ENCODE measurements at regions not wholly inside any gene's neighbourhood (a gene's known extent, or its start where the extent isn't known, plus 50 kb on each side); places are given as distances from the start of the nearest gene placed in this dataset.
"Not testable (repeated sequence)": the region's sequence is repeated elsewhere in the genome, so short reads cannot be mapped to it uniquely, and the experiment has no call there.

DNA sequence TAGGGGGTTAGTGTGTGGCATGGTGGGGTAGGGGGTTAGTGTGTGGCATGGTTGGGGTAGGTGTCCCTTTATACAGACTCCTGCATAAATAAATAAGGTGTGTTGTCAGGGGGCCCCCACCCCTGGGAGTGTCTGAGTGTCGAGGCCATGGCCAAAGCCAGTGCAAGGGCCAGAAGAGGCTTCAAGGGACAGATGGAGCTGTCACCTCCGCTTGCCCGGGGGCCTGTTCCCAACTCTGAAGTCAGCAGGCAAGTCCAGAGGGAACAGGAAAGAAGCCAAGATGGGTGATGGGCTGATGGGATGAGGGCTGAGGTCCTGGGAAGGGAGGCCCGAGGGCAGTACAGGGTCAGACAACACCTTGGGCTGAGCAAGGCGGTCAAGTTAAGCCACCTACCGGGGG lies 997.8 kb downstream of the BRD1 start:
- no peak for DNase-seq

DNA sequence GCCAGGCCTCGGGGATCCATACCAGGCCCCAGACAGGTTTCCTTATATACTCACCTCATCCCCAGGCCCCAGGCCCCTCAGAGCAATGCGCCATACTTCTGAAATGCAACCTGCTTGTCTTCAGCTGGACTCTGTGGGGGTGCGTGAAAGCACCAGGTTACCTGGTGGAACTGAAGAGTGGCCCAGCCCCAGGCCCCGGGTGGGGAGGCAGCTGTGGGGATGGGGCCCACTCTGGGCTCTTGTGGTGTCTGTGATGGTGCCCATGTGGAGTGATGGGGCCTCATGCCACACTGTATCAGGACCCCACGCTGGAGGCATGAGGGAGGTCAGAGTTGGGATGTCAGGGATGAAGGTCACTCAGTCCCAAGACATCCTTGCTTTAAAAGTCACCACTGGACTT lies 999.0 kb downstream of the BRD1 start:
- DNase-seq, result no peak

DNA sequence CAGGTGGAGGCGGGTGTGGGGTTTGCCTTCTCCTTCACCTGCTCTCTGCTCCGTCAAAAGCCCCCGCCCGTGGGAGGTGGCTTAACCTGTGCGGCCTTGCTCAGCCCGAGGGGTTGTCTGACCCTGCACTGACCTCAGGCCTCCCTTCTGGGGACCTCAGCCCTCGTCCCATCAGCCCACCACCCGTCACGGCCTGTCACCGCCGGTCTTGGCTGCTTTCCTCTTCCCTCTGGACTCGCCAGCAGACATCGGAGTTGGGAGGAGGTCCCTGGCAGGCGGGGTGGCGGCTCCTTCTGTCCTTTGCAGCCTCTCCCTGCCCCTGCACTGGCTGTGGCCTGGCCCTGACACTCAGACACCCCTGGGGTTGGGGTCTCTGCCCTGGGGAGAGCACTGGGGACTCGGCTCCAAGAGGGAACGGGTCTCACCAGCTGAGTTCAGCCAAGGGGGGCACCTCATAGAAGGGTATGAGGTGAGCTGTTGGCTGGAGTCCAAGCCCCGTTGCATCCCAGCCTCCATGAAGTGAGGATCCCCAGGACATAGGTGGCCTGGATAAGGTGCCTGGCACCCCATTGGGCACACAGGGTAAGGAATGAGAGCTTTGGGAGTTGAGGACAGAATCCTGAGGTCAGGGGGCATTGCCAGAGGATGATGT lies 999.6 kb downstream of the BRD1 start:
- no peak for DNase-seq

DNA sequence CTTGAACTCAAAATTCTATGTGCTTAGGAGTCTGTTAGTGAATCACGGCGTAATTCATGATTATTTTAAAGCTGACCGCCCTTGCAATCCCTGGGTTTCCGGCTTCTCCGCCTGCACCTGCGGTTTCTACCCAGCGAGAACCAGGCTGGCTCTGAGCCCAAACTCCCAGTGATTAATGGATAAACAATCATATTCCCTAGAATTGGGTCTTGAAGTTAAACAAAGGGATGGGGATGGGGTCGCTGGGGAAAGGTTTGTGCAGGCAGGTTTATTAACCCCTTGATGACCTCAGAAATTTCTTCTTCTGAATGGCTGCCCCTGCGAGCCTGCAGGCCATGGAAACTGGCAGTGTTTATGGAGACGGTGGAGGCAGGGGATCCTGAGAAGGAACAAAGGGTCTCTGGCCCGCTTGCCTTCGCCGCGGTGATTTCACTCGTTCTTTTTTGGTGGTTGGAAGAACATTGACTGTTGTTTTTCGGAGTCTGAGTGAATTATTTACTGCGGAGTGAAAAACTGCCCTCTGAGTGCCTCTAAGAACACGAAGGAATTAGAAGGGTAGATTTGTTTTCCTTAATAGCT lies 1000.3 kb downstream of the BRD1 start:
- no peak for DNase-seq

DNA sequence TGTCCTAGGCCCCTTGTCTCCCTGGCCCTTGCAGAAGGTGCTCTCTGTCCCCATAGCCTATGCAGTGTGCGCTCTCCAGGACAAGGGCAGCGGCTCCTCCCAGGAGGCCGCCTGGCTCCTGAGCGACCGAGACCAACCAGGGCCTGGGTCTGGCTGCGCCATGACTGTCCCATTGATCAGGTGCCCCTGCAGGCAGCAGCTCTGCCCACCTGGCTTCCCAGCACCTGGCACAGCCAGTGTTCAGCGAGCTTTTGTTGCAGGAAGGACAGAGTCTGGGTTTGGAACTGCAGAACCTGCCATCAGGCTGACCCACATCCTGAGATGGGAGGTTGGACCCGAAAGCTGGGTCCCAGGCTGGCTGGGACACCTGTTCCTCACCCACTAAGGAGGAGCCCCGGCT lies 1001.1 kb downstream of the BRD1 start:
- no peak for DNase-seq

DNA sequence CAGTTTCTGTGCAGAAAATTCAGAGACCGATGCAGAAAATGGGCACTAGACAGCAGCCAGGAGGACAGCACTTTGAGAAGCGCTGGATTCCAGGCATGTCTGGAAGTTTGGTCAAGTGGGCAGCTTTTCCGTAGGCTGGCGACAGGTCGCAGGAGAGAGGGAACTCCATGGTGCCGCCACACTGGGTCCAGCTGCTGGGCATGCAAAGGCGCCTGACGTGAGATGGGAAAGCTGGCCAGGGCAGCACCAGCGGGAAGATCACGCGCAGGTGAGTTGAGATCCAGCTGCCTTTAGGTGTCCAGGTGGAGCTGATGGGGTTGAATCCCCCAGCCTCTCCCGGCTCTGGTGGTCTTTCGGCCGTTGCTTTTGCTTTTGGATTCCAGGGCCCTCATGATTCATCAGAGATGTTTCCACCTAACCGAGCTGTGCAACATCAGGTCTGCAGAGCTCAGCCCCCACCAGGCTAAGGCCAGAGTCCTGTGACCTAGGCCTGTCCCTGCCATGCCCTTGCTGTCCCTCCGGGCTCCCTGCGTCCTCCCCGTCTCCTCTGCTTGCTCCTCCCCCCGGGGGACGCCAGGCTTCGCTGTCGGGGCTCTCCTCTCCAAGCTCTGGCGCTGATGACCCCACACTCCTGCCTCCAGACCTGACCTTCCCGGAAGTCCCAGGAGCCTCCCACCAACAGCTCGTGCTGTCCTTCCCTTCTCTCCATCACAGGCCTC lies 1001.7 kb downstream of the BRD1 start:
- DNase-seq, result no peak

DNA sequence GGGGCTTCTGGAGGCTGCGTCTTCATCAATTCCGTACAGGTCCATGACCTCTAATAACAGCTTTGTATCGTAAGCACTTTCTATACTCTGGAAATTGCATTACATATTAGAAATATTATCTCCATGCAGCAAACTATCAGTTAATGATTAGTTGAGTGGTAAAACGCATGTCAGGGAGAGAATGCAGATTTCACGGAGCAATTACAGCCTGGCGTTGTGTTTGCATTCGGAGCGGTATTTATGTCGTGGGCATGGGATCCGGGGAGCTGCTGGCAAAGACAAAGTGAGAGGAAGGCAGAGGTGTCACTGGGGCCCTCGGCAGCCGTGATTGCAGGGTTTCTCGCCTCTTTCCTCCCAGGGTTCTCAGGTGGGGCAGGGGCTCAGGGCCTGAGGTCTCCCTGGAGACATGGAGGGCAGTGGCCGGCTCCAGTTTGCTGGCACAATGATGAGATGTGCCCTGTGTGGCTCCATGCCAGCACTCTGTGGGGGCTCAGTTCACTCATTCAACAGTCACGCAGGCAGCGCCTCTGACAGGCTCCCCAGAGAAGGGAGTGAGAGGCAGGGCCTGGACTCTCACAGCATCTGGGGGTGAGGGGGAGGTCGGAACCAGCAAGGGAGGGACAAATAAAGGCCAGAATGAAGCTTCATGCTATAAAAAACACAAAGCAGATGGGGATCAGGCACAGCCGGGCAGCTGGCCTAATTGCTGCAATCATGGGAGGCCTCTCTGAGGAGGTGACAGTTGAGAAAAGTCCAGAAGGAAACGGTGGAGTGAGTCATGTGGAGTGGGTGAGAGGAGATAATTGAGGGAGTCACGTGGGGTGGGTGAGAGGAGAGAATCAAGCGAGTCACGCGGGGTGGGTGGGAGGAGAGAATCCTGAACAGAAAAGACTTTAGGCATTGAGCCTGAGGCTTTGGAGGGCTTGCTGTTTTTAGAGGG lies 1002.7 kb downstream of the BRD1 start:
- no peak for DNase-seq

DNA sequence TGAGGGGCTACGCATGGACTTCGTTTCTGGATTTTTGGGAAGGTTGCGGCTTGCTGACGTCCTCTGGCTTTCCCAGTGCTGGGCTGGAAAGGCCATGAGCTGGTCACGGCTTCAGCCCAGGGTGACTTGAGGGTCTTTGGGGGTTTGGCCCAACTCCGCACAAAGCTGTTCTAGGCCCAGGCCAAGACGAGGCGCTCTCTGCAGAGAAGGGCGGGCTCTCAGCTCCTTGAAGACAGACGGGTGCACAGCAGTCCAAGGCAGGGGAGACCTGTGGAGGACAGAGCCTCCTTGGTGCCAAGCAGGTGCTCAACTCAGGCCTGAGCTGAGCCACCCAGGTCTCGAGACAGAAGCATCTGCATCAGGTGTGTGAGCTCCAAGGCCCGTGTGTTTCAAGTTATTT lies 1003.7 kb downstream of the BRD1 start:
- DNase-seq, result no peak

DNA sequence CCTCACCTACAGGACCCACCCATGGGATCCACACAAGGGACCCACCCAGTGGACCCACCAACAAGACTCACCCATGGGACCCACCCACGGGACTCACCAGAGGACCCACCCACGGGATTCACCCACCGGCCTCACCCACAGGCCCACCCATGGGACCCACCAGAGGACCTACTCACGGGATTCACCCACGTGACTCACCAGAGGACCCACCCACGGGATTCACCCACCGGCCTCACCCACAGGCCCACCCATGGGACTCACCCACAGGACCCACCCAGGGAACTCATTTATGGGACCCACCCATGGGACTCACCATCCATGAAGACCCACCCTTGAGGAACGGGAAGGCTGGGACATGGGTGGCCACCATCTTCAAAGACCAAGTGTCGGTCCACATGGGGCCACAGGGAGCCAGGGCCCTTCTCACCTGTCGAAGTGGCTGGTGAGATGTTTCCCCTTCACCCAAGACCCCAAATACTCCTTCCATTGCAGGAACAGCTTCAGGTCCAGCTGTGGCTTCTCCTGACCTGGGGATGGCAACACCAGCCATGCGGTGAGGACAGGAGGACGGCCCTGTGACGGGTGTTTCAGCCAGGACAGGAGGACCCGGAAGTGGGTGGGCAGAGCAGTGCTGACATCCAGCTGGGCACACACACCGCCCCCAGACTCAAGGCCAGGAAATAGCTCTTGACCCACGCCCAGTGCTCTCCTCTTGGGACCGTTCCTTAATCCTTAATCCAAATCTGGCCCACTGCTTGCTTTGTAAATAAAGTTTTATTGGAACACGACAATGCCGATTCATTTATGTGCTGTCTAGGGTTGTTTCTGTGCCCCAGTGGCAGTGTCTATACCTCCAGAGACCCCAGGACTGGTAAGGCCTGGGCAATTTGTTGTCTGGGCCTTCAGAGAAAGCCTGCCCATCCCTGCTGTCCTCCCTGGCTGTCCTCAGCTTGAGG lies 1005.1 kb downstream of the BRD1 start:
- DNase-seq, result no peak

DNA sequence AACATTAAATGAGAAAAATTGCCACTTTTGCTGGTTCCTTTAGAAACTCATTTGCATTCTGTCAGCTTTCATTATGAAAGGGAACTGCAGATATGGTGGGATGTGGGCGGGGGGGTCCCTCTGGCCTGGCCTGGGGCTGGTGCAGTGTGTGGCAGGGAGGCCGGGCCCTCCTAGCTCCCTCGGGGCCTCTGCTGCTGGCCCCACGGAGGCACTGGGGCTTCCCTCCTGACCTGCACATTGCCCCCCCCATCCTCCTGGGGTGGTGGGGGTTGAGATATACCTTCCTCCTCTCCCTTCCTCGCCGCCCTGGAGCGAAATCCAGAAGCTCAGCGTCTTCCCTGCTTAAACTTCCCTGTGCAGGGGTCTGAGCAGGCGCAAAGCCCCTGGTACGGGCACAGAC lies 1005.9 kb downstream of the BRD1 start:
- no peak for DNase-seq

DNA sequence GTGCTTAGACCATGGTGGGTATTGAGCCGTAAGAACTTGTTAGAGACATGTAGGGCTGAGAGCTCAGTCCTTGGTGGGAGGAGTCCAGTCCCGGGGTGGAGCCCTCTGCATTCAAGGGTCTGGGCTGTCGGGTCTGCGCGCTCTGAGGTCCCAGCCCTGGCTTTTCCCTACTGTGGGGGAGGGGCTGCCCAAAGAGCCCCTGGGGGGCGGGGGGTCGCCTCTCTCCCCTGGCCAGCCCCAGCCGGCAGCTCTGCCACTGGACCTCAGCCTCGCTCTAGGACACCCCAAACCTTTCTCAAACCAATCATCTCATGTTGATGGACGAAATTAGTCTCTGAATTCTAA lies 1006.4 kb downstream of the BRD1 start:
- no peak for DNase-seq

DNA sequence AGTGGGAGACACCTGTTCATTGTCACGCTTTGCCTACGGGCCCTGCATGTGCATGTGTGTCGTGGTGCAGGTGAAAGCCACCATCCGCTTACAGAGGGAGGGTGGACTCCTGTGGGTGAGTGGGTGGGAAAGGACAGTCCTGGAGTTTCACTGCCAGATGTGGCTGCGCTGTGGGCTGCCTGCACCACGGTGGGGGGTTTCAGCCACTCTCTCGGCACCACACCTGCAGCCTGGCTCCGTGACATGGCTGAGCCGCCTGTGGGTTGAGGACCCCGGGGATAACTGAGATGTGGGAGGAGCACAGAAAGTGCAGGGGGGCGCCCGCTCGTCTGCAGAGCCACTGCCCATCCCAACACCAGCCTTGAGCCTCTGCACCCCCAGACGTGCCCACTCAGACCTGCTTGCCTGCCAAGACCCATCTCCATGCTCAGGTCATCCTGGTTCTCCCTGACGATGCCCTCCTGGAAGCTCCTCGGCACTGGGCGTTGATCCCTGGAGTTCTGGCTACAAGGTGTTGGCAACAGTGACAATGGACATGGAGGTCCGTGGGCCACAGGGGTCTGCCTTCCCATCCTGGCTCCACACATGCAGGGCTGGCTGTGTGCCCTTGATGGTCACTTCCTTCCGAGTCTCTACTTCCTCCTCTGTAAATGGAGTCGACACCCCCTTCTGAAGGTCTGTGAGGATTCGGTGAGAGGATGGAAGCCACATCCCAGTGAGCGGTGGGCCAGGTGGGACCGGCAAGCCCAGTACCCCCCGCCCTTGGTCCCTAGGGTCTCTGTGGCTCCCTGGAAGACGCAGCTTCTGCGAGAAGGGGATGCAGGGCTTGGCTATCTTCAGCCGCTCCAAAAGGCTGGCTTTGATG lies 1007.0 kb downstream of the BRD1 start:
- no peak for DNase-seq

DNA sequence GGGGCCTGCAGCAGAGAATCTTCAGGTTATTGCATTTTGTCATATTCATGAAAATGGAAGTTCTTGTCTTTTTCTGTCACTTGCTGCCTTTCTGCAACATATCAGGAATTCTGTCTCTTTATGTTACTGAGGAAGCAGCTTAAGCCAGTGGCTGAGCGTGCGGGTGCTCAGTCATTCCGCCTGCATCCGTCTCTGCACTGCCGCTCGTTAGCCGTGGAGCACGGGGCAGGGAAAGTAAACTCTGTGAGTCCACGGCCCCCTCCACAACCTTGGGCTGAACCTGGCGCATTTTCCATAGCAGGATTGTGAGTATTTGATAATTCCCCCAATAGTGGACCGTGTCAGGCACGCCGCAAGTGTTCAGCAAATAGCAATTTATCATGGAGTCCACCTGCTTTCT lies 1007.7 kb downstream of the BRD1 start:
- DNase-seq, result no peak

DNA sequence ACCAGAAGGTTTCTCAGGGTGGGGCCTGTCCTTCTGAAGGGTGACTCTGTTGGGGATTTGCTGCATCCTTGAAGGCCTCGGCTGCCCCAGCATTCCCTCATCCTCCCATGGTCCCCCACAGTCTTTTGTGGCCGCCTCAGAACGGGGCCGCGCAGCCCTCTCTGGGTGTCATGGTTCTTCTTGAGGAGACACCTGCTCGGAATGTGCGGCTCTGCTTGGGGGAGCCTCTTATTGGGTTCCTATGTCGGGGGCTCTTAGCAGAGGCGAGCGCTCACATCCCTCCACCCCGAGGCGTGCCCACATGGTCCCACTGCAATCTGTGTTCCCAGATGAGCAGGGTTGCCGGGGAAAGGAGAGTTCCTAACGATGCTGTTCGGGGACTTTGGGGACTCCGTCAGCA lies 1008.4 kb downstream of the BRD1 start:
- no peak for DNase-seq

DNA sequence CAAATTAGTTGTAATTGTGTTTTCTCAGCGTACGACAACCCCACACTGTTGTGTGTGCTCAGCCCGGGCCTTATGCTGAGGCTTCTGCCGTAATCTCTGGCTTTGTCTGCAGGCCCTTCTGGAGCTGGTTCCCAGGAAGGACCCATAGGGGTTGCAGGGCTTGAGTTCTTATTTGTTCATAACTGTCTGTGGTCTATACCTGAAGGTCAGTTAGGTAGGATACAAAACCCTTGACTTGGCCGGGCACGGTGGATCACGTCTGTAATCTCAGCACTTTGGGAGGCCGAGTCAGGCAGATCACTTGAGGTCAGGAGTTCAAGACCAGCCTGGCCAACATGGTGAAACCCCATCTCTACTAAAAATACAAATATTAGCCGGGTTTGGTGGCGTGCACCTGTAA lies 1010.2 kb downstream of the BRD1 start:
- not testable (repeated sequence) for DNase-seq

DNA sequence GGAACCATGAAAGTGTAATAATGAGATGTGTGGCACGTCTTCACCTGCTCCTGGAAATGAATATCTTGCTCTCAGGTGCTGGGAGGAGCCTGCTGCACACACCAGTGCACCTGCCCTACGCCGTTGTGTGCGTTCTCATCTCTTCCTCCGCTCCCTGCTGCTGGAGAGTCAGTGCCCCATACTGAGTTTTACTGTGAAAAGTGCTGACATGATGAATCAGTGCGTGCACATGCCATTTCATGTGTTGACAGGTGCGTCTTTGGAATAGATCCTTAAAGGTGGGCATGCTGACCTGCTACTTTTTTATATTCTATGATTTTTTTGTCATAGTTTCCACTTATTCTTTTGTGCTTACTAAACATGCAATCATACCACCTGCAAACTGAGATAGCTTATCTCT lies 1015.8 kb downstream of the BRD1 start:
- no peak for DNase-seq

DNA sequence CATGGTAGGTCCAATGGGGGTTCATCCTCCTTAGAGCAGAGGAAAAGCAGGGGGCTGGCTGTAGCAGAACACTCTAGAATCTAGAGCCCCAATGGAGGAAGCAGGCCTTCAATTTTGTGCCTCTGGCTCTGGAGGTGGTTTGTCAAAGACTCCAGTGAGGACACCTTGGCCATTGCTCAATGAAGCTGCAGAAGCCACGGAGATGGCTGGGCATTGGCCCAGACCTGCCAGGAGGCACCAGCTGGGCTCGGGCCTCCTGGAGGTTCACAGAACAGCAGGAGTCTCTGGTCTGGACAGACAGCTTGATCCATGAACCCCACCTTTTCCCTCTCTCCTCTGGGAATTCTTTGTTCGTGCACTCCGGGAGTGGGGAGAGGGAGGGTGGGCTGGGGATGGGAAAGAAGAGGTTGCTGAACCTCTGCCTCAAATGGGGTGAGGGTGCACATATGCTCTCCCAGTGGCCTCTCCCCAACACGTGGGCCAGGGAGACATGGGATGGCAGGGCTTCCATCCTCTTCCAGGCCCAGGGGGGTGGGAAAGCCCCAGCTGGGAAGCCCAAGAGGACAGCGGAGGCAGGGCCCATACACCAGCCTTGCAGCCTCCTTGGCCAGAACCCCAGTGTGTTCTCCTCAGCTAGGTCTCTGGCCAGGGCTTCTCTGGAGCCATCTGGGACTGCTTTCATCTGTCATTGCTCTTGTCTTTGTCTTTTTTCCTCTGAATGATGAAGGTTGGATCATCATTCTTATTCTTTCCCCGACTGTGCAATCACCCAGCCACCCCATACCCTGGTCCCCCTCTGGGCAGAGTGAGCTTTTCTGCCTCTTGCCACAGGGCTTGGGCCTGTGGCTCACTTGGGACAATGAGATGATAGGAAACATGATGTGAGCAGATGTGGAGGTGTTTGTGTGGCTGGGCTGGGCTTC lies 1019.4 kb downstream of the BRD1 start:
- no peak for DNase-seq

DNA sequence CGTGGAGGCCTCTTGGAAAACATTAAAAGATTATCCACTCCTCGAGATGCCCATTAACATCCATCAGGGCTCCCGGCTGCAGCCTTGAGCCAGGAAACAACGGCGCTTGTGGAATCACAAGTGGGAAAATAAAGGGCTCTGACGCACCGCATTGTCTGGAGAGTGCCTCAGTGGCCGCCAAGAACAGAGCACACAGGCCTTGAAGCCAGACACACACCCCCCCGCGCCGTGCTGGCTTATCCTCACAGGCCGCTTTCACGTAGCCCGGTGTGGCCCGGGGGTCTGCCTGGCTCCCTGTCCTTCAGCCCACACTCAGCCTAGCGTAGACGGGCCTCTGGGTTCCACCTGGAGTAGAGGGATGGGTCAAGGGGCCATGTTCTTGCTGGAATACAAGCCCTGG lies 1020.5 kb downstream of the BRD1 start:
- DNase-seq, result no peak

DNA sequence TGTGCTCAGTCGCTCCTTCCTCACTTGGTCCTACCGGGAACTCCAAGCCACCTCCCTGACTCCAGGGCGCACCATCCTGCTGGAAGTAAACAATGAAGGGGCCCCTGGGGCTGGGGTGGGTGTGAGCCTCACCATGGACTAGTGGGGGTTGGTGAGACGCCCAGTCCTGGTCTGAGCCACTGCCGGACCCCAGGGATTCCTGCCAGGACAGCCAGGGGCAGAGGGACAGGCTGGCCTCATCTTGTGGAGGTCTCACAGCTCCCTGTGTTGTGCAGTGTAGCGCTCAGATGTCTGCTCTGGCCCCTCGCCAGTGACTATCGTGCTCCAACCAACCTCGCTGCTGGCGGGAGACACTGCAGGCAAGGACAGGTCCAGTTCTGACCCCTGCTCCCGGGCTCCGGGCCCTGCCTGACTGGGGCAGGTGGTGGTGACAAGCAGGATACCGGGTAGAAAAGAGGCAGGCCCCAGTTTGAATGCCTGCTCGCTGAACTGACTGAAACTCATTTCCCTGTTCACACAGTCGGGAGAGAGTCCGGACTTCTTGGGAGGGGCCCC lies 1021.4 kb downstream of the BRD1 start:
- DNase-seq, result no peak

DNA sequence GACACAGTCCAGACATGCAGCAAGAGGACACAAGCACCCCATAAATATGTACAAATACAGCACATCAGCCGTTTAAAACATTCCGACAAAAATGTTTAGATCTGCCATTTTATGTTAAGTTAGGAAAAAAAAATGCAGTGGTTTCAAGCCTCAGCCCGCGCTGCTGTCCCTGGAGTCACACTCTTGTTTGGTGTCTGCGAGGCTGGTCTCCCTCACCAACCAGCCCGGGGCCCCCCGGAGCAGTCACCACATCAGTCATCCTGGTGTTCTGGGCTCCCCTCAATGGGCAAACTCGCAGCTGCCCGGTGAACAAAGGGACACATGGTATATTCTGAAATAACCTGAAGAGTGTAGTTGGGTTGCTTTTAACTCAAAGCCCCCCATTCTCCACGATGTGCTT lies 1022.2 kb downstream of the BRD1 start:
- no peak for DNase-seq

All from amniotic stem cell (primary cell).